Skin of body (tissue), 1 donor: ENCODE measurements at regions not wholly inside any gene's neighbourhood (a gene's known extent, or its start where the extent isn't known, plus 50 kb on each side); places are given as distances from the start of the nearest gene placed in this dataset.

ENCODE experiments used
- DNase-seq: peaks from one replicate; lab custom pipeline; 2025; lab: John Stamatoyannopoulos, UW

DNA sequence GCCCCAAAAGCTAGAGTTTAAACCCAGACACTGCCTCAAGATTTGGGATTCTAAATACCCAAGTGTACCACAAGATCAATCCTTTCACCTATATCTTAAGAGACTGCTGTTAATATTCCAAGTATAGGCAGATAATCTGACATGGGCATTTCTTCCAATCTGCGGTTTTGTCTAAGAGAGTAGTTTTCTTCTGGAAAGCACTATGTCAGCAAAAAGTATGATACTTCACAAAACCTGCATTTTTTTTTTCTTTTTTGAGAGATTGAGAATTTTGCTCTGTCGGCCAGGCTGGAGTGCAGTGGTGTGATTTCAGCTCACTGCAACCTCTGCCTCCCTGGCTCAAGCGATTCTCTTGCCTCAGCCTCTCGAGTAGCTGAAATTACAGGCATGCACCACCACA, 190.7 kb upstream of the TYRP1 start:
- no peak for DNase-seq

DNA sequence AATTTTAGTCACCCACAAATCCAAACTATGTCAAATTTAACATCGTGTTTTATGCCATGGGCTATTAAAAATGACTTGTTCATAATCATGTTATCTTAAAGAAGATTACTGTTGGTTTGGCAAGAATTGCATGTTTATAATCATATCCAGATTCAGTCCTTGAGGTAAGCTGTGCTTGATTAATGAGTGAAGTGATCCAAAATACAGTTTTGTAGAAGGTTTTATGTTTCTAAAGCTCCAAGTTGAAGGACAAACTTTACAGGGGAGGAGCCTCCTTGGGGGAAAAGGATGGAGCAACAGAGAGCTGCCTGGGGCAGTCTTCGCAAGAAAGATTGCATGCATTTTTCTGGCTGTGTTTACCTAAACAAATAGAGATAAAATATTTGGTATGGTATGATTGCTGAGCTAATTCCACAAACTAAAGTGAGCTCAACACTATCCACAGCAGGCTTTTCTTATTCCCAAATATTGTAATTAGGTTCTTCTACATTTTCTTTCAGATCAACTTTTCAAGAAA, 189.5 kb upstream of the TYRP1 start:
- no peak for DNase-seq

DNA sequence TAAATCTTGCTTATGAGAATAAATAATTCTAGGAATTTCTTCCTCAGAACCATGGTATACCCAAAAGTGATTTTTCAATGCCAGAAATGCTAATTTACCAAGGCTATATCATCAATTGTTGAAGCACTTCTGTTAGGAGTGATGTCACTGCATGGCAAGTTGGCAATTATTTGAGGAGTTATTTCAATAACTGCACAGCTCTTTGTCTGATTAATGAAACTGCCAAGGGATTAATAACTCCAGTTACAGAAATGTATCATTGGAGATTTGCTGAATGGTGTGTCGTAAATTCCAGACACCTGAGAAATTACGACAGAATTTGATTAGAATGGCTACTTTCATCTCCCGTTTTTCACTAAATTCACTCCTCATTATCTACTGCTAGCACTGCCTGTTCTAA, 182.6 kb upstream of the TYRP1 start:
- DNase-seq: no peak

DNA sequence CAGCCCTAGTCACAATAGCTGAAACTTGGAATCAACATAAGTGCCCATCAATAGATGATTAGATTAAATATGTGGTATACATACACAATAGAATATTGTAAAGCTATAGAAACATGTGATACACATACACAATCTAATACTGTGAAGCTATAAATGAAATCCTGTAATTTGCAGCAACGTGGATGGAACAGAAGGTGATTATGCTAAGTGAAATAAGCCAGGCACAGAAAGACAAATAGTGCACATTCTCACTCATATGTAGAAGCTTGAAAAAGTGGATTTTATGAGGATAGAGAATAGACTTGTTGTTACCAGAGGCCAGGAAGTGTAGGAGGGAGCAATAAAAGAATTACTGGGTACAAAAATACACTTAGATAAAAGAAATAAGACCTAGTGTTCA, 181.5 kb upstream of the TYRP1 start:
- DNase-seq: no peak

DNA sequence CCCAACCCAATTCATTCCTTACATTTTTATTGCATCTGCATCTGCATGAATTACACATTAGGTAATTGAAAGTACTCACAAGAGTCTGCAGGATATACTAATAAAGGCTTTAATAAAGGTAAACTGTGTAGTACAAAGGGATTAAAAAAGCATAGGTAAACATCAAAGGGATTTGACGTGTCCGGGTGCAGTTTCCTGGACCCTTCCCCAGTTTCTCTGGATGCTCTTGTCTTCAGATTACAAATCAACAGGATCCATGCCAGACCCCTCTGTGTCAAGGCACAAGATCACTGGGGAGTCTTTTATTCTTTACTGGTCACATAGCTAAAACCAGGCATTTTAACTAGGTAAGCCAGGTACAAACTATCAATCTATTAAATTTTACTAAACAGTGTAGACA, 177.2 kb upstream of the TYRP1 start:
- no peak for DNase-seq

DNA sequence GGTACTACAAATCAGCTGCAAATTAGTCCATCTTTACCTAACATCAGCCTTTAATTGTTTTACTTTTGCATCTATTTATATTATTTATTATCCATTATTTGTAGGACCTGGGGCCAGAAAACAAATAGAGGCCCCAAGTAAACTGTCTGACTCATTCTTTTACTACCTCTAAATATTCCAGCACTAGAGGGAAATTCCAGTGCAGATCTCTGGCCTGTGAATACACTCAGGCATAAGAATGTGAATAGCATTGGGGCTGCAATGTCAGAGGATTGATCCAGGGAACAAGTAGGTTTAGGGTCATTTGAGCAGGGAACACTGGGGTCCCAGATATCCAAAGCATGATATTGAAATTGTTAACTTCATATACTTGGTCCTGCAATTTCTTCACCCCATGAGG, 176.6 kb upstream of the TYRP1 start:
- DNase-seq: no peak

DNA sequence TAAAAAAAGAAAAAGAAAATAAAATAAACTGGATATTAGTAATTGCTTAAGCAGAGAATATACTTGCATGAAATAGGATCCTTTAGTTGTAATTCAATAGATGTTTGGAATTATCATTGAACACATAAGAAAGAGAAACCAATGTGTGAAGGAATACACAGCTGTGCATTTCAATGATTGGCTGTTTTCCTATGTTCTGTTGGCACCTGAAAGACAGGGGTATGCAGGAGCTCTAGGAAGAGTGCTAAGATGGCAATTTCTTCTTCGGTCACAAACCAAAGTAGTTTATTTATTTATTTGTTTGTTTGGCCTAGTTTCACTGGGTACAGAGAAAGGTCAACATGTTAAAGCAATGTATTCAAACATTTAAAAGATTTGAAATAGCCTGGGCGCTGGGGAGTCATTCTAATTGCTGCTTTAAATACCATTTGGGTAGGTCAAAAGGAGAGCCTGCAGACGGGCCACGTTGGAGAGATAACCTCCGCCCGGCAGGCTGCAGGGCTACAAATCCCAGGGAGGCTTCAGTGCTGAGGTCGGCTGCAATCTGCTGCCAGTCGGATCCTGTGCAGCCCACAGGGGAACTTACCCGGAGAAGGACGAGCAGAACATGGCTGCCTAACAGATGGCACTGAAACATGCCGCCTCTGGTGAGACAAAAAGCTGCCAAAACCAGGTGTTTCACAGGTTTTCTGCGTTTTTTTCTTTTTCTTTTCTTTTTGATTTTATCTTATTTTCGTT, 154.2 kb upstream of the TYRP1 start:
- no peak for DNase-seq

DNA sequence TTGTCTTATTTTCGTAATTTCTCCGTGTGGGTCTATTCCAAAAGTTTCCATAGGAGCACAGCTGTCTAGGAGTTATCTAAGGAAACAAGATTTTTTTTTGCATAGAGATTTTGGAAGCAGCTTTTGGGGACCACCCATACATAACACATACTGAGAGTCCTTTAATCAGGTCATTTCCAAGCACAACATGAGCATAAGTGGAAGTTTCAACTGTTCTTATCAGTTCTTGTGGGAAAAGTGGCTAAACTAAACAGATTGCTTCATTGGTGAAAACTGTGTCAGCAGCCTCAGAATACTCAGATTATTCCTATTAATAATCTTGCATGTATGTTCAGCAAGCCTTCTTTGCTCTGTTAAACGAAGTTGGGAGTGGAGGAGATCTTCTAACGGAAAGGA, 153.6 kb upstream of the TYRP1 start:
- DNase-seq: no peak

DNA sequence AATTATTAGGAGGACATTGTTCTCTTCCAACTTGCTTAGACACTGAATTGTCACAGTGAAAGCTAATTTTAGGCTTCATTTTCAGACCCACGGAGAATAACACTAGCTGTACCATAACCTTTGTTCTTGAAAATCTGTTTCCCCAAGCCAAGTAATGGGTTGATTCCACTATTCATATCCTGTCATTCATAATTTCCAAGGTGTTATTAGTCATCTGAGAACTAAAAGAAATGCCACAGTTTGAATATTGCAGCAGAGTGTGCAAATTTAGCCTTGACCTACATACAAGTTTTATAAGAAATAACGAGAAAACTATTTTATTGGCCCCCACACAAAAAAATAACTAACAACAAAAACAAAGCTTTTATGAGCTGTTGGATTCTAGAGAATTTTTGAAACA, 148.5 kb upstream of the TYRP1 start:
- no peak for DNase-seq

DNA sequence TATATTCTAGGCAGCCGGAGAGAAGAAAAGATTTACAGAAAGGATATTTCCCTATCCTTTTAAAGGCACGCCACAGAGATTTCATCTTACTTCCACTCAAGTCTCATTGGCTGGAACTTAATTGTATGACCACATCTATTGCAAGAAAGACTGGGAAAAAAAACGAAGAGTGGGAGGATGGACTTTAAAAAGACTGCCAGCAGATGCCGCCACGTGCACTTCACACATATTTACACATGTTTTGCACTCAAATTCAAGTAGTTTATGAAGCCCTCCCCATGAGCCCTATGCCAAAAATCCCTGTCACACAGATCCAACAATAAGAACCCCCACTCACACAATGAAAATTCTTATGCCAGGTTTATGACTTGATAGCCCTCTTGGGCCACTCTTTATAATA, 138.5 kb upstream of the TYRP1 start:
- no peak for DNase-seq

DNA sequence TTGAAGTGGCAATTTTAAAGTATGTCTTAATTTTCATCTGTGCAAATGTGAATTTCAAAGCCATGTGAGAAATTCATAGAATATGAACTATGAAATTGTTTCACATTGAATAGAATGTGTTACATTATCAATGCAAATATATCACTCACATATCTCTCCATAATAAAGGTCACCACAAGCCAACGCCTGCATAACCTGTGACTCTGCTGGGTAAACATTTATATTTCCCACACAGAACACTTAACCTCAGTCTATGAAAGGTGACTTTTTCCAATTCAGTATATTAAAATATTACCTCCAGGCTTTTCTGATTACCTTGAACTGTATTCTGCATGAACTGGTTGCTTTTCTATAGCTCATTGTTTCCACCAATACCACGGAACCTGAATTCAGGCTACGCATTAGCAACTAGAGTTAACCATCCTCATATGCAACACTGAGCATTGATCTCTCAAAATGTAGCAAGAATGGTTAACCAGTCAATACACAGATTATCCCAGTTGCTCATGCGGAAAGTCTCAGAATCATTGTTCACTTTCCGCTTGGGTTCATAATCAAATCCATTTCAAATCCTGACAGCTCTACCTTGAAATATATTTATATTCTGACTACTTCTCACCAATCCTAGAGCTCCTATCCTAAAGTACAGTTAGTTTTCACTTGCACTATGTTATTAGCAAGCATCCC, 126.6 kb upstream of the TYRP1 start:
- no peak for DNase-seq

DNA sequence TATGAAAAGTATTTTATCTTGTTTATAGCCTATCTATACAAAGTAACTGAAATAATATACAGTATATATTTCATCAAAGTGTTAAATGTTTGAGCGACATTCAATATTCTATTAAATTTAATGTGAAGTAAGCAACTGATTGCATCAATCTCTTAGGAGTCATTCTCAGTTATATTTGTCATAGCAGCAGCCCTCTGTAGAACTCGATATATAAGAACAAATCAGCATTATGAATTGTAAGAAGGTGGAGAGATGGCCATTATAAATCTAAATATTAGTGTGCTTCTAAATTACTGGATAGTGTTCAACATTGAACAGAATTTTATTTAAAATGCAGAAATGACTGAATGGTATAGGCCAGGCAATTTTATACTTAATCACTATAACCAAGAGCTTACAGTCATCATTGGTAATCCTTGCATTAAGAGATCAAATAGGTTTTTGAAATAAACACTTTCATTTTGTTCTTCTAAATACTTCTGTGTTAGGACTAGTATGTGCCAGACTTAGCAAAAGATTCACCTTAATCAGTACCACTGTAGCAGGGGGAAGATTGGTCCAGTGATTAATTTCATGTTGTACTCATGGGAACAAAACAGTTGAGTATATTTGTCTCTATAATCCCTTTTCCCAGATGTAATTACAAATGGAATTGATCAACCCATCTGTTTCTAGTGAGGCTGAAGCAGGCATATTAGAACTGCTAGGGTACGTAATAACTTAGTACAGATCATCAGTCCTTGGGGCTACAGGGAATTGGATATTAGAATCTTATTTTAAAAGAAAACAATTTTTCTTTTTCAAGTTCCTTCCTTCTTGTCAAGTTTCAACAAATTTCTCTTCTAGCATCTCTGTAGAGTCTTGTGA, 108.3 kb upstream of the TYRP1 start:
- no peak for DNase-seq

DNA sequence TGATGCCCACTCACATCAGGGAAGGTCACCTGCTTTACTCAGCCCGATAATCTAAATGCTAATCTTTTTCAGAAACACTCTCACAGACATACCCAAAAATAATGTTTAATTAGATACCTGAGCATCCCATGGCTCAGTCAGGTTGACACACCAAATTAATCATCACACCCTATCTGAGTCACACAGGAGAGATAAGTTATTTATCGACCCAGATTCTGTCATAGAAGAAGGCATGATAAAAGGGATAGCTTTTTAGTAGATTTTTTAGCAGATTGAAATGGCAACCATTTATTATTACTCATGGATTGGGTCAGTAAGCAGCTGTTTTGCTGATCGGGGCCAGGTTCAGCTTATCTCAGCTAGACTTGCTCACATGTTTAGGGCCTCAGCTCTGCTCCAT, 97.8 kb upstream of the TYRP1 start:
- no peak for DNase-seq

DNA sequence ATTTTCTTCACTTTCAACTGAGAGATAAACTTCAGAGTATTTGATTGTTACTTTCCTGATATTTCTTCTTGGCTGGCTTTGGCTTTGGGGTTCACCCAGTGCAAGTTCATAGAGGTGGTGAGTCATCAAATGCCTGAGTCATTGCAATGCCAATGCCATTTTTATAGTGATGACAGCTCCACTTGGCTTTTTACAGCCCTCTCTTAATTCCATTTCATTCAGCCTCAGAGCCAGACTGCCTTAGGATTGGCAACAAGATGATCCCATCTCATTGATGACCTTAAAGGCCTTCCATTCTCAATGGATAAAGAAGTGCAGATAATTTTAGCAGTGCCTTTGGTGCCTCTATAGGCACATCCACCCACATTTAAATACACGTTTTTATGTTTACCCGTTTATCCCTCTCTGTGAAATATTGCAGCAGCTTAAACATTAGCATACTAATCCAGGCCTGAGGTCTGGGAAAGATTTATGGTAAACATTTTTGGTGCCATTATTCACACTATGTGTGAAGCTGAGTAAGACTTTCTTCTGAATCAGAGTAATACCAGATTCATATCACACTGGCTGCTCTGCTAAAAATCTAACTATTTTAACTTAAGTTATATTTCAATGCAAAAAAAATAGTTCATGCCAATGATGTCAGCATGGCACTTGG, 88.9 kb upstream of the TYRP1 start:
- no peak for DNase-seq

DNA sequence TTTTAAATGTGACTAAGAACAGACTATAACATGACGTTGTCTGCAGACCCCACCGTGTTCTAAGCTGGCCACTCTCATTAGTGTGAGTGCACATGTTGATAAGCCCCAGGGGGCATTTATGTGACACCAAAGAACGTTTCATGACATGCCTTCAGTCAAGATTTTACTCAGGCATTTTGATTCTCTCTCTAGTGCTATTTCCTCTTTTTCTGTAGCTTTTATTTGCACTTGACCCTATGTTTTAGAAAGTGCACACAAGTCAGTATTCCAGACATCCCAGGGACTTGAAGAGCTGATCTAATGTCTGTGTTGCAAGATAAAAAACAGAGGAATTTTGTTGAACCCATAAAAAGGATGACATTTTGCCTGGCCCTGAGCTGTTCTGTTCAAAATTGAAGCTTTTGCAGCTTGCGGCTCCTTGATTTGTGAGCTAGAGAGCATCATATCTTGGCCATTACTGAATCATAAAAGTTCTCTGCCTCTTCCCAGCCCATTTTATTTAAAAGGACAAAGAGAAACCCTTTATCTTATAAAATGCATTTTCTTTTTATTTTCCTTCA, 80.9 kb upstream of the TYRP1 start:
- DNase-seq: no peak

DNA sequence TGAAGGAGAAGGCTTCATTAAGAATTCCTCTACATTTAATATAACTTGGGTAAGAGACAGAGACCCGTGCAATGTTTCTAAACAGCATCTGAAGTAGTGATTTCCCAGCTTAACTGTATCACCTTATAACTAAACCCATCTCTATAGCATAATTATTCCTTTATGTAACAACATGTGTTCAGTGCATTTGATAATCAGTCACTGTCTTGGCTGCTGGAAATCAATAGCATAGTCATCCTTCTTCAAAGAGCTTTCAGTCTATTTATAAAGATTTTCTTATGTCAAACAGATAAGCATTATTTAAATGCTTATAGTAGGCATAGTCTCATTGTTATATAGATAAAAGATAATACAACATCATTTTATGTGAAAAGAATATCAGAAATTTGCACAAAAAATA, 80.1 kb upstream of the TYRP1 start:
- DNase-seq: no peak

DNA sequence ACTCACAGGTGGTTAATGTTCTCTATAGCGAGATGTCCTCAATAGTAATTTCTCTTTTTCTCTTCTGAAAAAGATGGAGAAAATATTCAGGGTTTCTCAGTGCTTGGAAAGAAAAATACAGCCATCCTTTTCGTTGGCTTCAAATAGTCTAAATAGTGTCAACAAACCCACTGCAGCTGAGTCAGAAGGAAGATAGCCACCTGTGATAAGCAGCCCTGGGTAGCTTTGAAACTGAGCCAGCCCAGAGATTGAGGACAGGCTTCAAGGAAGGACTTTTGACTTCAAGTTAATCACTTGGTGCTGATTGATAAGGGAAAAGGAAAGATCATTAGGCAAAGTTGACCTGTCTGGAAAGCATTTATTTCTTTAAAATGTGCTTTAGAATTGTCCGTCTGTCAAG, 78.7 kb upstream of the TYRP1 start:
- DNase-seq: no peak

DNA sequence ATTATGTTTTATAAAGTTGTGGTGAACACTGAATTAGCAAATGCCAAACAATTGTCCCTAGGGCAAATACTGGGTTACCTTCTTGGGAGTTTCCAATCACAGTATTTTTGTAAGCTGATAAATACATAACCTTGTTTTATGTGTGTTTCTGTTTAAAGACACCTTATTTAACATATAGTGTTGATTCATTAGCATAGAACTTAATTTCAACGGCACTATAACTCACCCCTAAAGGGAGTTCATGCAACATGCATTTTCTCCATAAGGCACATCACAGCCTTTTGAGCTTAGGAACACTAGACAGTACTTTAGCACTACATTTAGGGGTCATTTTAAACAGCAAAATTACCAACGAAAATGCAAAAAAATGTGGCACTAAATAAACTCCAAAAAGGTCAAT, 74.2 kb upstream of the TYRP1 start:
- no peak for DNase-seq

DNA sequence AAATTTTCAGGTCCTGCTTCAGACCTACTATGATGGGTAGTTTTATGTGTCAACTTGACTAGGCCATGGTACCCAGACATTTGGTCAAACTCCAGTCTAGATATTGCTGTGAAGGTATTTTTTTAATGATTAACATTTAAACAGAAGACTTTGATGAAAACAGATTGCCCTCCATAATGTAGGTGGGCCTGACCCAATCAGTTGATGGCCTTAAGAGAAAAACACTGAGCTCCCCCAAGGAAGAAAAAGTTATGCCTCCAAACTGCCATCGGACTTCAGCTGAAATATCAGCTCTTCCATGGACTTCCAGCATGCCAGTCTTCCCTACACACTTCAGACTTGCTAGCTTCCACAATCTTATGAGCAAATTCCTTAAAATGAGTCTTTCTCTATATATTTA, 67.3 kb upstream of the TYRP1 start:
- DNase-seq: no peak

DNA sequence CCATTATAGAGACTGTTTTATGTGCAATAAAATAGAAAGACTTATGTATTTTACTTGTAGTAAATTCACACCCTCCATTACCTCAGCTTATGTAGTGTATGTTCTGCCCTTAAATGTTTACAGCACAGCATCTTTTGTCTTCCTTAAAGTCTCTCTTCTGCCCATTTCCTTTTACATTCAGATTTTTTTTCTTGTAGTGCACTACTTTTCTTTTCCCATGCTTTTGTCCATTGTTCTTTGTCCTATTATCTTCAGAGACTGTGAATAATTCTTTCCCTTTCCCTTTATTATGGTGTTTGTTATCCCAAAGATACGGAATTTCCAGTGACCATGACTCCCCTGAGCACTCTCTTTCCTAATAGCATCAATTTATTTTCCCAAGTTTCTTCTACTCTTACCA, 66.1 kb upstream of the TYRP1 start:
- no peak for DNase-seq

DNA sequence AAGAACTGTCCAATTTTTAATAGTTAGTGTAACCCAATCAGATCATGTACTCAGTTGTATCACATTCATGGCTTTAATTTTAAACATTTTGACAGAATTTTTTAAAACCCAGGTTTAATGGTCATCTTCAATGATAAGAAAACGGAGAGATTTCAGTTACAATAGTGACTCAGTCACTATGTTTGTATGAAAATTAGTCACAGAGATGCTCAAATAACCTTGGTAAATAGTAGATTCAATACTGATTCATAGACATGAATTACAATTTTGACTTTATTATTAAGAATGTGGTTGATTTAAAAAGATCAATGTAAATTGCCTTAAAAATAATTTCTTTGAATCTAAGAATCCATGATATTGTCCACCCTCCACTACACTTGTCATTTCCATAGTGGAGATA, 64.6 kb upstream of the TYRP1 start:
- DNase-seq: no peak
